ENCODE measurements at regions not wholly inside any gene's neighbourhood (a gene's known extent, or its start where the extent isn't known, plus 50 kb on each side); places are given as distances from the start of the nearest gene placed in this dataset.

GRCh38 chrX:95585321-95585720, 1099.3 kb upstream of the DIAPH2 start:
- H3K36me3 ChIP-seq: no peaks in the 10 kb centered on the region
- no peaks in the 10 kb centered on the region for H3K27me3 ChIP-seq (replicated peaks in 1 of 7)
- H3K4me1 ChIP-seq: no peaks in the 10 kb centered on the region
- no peak for DNase-seq
- intact Hi-C loops (cut with DNase I; ENCODE audit: low total_unique reads): no loop called here
- H3K4me3 ChIP-seq: no peak overlapping the region
- WGBS, 5 donors: 64 to 98% (median 71%) methylated on average over 2 of the region's 2 CpGs
- no peak for TF ChIP-seq POLR2AphosphoS5 (IDR thresholded peaks at IDR 0.05)
- no peak for TF ChIP-seq POLR2A (IDR thresholded peaks at IDR 0.05)
- no peak for TF ChIP-seq CTCF (IDR thresholded peaks at IDR 0.05 in 8 of 11, conservative IDR thresholded peaks at IDR 0.05 in 3 of 11)
- H3K9me3 ChIP-seq: no peaks in the 10 kb centered on the region
- no peak overlapping the region for H3K27ac ChIP-seq

- WGBS, 5 donors: 70 to 86% (median 79%) methylated on average over 2 of the region's 2 CpGs
- DNase-seq: no peak
- intact Hi-C loops (cut with DNase I; ENCODE audit: low total_unique reads): no loop called here
- no peak overlapping the region for H3K4me3 ChIP-seq
- H3K27me3 ChIP-seq (replicated peaks in 1 of 7): no peaks in the 10 kb centered on the region
- no peaks in the 10 kb centered on the region for H3K4me1 ChIP-seq
- peaks cover 0 to 25% (median 2%) of the 10 kb centered on the region in 8 donors for H3K9me3 ChIP-seq
- no peak overlapping the region for H3K27ac ChIP-seq
- H3K36me3 ChIP-seq: no peaks in the 10 kb centered on the region
- TF ChIP-seq CTCF (IDR thresholded peaks at IDR 0.05 in 8 of 11, conservative IDR thresholded peaks at IDR 0.05 in 3 of 11) (no peak), POLR2AphosphoS5 (IDR thresholded peaks at IDR 0.05) (no peak), POLR2A (IDR thresholded peaks at IDR 0.05) (no peak)
Measured at GRCh38 chrX:95612350-95612749, 1072.3 kb upstream of the DIAPH2 start.

GRCh38 chrX:95622200-95622599, 1062.4 kb upstream of the DIAPH2 start:
- Histone ChIP-seq H3K9me3 (peaks cover 0 to 5% (median 0%) of the 10 kb centered on the region in 8 donors), H3K4me1 (no peaks in the 10 kb centered on the region), H3K36me3 (no peaks in the 10 kb centered on the region), H3K4me3 (no peak overlapping the region), H3K27ac (no peak overlapping the region), H3K27me3 (replicated peaks in 1 of 7) (no peaks in the 10 kb centered on the region)
- intact Hi-C loops (cut with DNase I; ENCODE audit: low total_unique reads): no loop called here
- TF ChIP-seq CTCF (IDR thresholded peaks at IDR 0.05 in 8 of 11, conservative IDR thresholded peaks at IDR 0.05 in 3 of 11) (no peak), POLR2A (IDR thresholded peaks at IDR 0.05) (no peak), POLR2AphosphoS5 (IDR thresholded peaks at IDR 0.05) (no peak)
- DNase-seq: no peak
- 64 to 83% (median 73%) methylated on average over 5 of the region's 5 CpGs for WGBS, 5 donors

- no peaks in the 10 kb centered on the region for H3K36me3 ChIP-seq
- peaks cover 0 to 42% (median 10%) of the 10 kb centered on the region in 8 donors for H3K9me3 ChIP-seq
- intact Hi-C loops (cut with DNase I; ENCODE audit: low total_unique reads): no loop called here
- TF ChIP-seq POLR2A (IDR thresholded peaks at IDR 0.05): no peak
- TF ChIP-seq CTCF (IDR thresholded peaks at IDR 0.05 in 8 of 11, conservative IDR thresholded peaks at IDR 0.05 in 3 of 11): no peak
- no peak for TF ChIP-seq POLR2AphosphoS5 (IDR thresholded peaks at IDR 0.05)
- no peaks in the 10 kb centered on the region for H3K27me3 ChIP-seq (replicated peaks in 1 of 7)
- H3K4me3 ChIP-seq: no peak overlapping the region
- H3K27ac ChIP-seq: no peak overlapping the region
- H3K4me1 ChIP-seq: no peaks in the 10 kb centered on the region
- WGBS, 5 donors: 55 to 100% (median 81%) methylated on average over 1 of the region's 1 CpG
- DNase-seq: no peak
Measured at GRCh38 chrX:95626748-95627147, 1057.9 kb upstream of the DIAPH2 start.

All from spleen (tissue), 11 donors.